ENCODE measurements at regions not wholly inside any gene's neighbourhood (a gene's known extent, or its start where the extent isn't known, plus 50 kb on each side); places are given as distances from the start of the nearest gene placed in this dataset.

GRCh38 chr6:91161246-91161645 is 574.4 kb upstream of the MAP3K7 start:
- no peak for TF ChIP-seq CTCF (conservative IDR thresholded peaks at IDR 0.05; ENCODE audit: low read depth, low read length)
- TF ChIP-seq EZH2 (IDR thresholded peaks at IDR 0.05; ENCODE audit: borderline replicate concordance, low read depth, low read length, poor library complexity, severe bottlenecking) = no peak

Measured in A673 (cell line).